GM12892 (cell line): ENCODE measurements at regions not wholly inside any gene's neighbourhood (a gene's known extent, or its start where the extent isn't known, plus 50 kb on each side); places are given as distances from the start of the nearest gene placed in this dataset.

ENCODE experiments used
- POLR2A ChIP-seq: IDR thresholded peaks from 2 replicates; pipeline ENCODE4 v1.6.1; 2011; ENCODE audit warnings: low read depth, low read length, control low read depth
- POLR2AphosphoS5 ChIP-seq: IDR thresholded peaks from 2 replicates; pipeline ENCODE4 v1.6.1; 2011; ENCODE audit warnings: low read depth, low read length, control low read depth
- TAF1 ChIP-seq: IDR thresholded peaks from 2 replicates; pipeline ENCODE4 v1.6.1; 2011; ENCODE audit warnings: low read depth, mild to moderate bottlenecking, control low read depth, low read length, borderline replicate concordance

DNA sequence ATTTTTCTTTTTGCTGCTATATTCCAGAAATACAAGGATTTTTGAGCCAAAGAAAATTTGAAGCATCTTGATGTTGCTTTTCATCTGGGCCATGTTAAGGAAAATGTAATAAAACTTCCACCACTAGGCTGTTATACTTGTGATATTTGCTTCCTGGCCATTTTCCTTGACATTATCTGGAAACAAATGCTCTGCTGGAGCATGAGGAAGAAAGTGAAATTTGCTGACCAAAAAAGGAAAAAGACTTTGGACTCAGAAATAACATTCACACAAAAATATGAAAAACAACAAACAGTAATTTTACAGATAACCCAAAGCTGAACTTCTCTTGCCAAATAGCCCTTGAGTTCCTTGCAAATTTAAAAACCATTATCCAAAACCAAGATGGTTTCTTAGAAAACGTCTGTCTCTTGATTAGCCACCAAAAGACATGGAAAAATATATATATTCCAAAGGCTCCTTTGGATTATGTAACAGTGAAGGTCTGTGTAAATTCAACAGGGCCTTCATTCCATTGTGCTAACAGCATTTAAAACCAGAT, 344.5 kb downstream of the LMX1A start:
- no peak for TF ChIP-seq POLR2A
- no peak for TF ChIP-seq POLR2AphosphoS5
- TF ChIP-seq TAF1: no peak
